Testis (tissue), 2 donors: ENCODE measurements at regions not wholly inside any gene's neighbourhood (a gene's known extent, or its start where the extent isn't known, plus 50 kb on each side); places are given as distances from the start of the nearest gene placed in this dataset.
"Not testable (repeated sequence)": the region's sequence is repeated elsewhere in the genome, so short reads cannot be mapped to it uniquely, and the experiment has no call there.

Source experiments
- DNase-seq: peaks from one replicate; pipeline ENCODE4 v3.0.0-alpha.2; 2019
- H3K27ac ChIP-seq, 2 donors: fragments of 200-600 bp; sonication (generic); one replicate each; pipeline ENCODE4 v1.5.1; 2019
- H3K27me3 ChIP-seq: fragments of 200-600 bp; sonication (generic); one replicate; pipeline ENCODE4 v1.5.1; 2019
- H3K36me3 ChIP-seq: fragments of 200-600 bp; sonication (generic); one replicate; pipeline ENCODE4 v1.5.1; 2017; ENCODE audit warnings: low read depth; ENCODE audit errors: missing control alignments
- H3K4me1 ChIP-seq: fragments of 200-600 bp; sonication (generic); one replicate; pipeline ENCODE4 v1.5.1; 2019
- H3K4me3 ChIP-seq, 2 donors: fragments of 200-600 bp; sonication (generic); one replicate each; pipeline ENCODE4 v1.5.1; 2017 to 2019
- H3K9me3 ChIP-seq: fragments of 200-600 bp; sonication (generic); one replicate; pipeline ENCODE4 v1.5.1; 2017
- CTCF ChIP-seq, 3 experiments: fragments of 450-650 bp in 2 of 3; fragments of 200-600 bp in 1 of 3; sonication (generic) in 1 of 3; IDR thresholded peaks; one replicate each; pipeline ENCODE4 v1.5.1; 2016 to 2019; ENCODE audit warnings: antibody characterized with exemption in 3 of 3, mild to moderate bottlenecking in 2 of 3, moderate library complexity in 1 of 3
- POLR2A ChIP-seq: fragments of 450-650 bp; IDR thresholded peaks from one replicate; pipeline ENCODE4 v1.6.1; 2017; ENCODE audit warnings: antibody characterized with exemption, mild to moderate bottlenecking, moderate library complexity
- WGBS, 2 donors: methylation state at CpG; one replicate each; pipeline ENCODE4 v1.1.5; 2018; 5-methylcytosine and 5-hydroxymethylcytosine counted together
- intact Hi-C: fragments of 100-400 bp; cut with DNase I; formaldehyde crosslinking; loops from one replicate; pipeline ENCODE4 v1.15.1; 2023; ENCODE audit warnings: low total_unique reads

GRCh38 chr12:90209029-90209428, 500.4 kb upstream of the ATP2B1 start:
- no peak for TF ChIP-seq POLR2A
- no peak for TF ChIP-seq CTCF (IDR thresholded peaks at IDR 0.05)
- 93 to 100% methylated on average over 1 of the region's 1 CpG for WGBS, 2 donors
- Histone ChIP-seq H3K9me3 (no peaks in the 10 kb centered on the region), H3K4me3 (no peak overlapping the region), H3K36me3 (no peaks in the 10 kb centered on the region), H3K27ac (no peak overlapping the region), H3K4me1 (no peaks in the 10 kb centered on the region), H3K27me3 (no peaks in the 10 kb centered on the region)
- no peak for DNase-seq
- intact Hi-C loops: no loop called here

GRCh38 chr12:90208379-90208778, 499.7 kb upstream of the ATP2B1 start:
- H3K27me3 ChIP-seq, H3K4me1 ChIP-seq, H3K27ac ChIP-seq, H3K36me3 ChIP-seq, DNase-seq, H3K4me3 ChIP-seq, intact Hi-C loops, H3K9me3 ChIP-seq: not testable (repeated sequence)

GRCh38 chr12:90207799-90208198, 499.2 kb upstream of the ATP2B1 start:
- DNase-seq: no peak
- no peak for TF ChIP-seq POLR2A
- TF ChIP-seq CTCF (IDR thresholded peaks at IDR 0.05): no peak
- Histone ChIP-seq H3K36me3 (no peaks in the 10 kb centered on the region), H3K27me3 (no peaks in the 10 kb centered on the region), H3K4me1 (no peaks in the 10 kb centered on the region), H3K4me3 (no peak overlapping the region), H3K9me3 (no peaks in the 10 kb centered on the region), H3K27ac (no peak overlapping the region)
- intact Hi-C loops: no loop called here
- WGBS, 2 donors: 75 to 92% methylated on average over 3 of the region's 3 CpGs

GRCh38 chr12:90205165-90205564, 496.5 kb upstream of the ATP2B1 start:
- Histone ChIP-seq H3K4me3 (no peak overlapping the region), H3K4me1 (no peaks in the 10 kb centered on the region), H3K36me3 (no peaks in the 10 kb centered on the region), H3K9me3 (no peaks in the 10 kb centered on the region), H3K27me3 (no peaks in the 10 kb centered on the region), H3K27ac (no peak overlapping the region)
- intact Hi-C loops: no loop called here
- DNase-seq: no peak
- WGBS, 2 donors: 96 to 97% methylated on average over 2 of the region's 2 CpGs
- TF ChIP-seq CTCF (IDR thresholded peaks at IDR 0.05): no peak
- TF ChIP-seq POLR2A: no peak

- intact Hi-C loops: no loop called here
Observed at GRCh38 chr12:90203556-90203955, 494.9 kb upstream of the ATP2B1 start.

More at GRCh38 chr12:90203556-90203955, 494.9 kb upstream of the ATP2B1 start:
- Histone ChIP-seq H3K27me3 (no peaks in the 10 kb centered on the region), H3K36me3 (no peaks in the 10 kb centered on the region), H3K9me3 (no peaks in the 10 kb centered on the region), H3K27ac (no peak overlapping the region), H3K4me3 (no peak overlapping the region), H3K4me1 (no peaks in the 10 kb centered on the region)
- WGBS, 2 donors: 97 to 100% methylated on average over 1 of the region's 1 CpG
- TF ChIP-seq CTCF (IDR thresholded peaks at IDR 0.05) (no peak), POLR2A (no peak)
- no peak for DNase-seq
